IPS-20b (cell line): ENCODE measurements at regions not wholly inside any gene's neighbourhood (a gene's known extent, or its start where the extent isn't known, plus 50 kb on each side); places are given as distances from the start of the nearest gene placed in this dataset.

Source experiments
- H3K27ac ChIP-seq: one replicate; pipeline ENCODE4 v1.5.1; 2013; ENCODE audit warnings: low read length
- H3K27me3 ChIP-seq: 2 replicates; pipeline ENCODE4 v1.6.1; 2013; ENCODE audit warnings: mild to moderate bottlenecking, low read length, inconsistent platforms; ENCODE audit not compliant: insufficient read depth
- H3K36me3 ChIP-seq: 2 replicates; pipeline ENCODE4 v1.6.1; 2013; ENCODE audit warnings: low read depth, mild to moderate bottlenecking, inconsistent platforms, low read length, moderate library complexity; ENCODE audit not compliant: insufficient read depth
- H3K4me1 ChIP-seq: 2 replicates; pipeline ENCODE4 v1.6.1; 2013; ENCODE audit warnings: mild to moderate bottlenecking, control low read depth, inconsistent platforms, low read length, moderate library complexity; ENCODE audit not compliant: insufficient read depth
- H3K4me3 ChIP-seq: 2 replicates; pipeline ENCODE4 v1.5.1; 2013; ENCODE audit warnings: mild to moderate bottlenecking, low read length, inconsistent platforms
- H3K9ac ChIP-seq: 2 replicates; pipeline ENCODE4 v1.6.1; 2013; ENCODE audit warnings: low read depth, mild to moderate bottlenecking, inconsistent platforms, low read length, moderate library complexity
- H3K9me3 ChIP-seq: 2 replicates; pipeline ENCODE4 v1.6.1; 2013; ENCODE audit warnings: mild to moderate bottlenecking, low read depth, low read length, inconsistent platforms; ENCODE audit not compliant: insufficient read depth

DNA sequence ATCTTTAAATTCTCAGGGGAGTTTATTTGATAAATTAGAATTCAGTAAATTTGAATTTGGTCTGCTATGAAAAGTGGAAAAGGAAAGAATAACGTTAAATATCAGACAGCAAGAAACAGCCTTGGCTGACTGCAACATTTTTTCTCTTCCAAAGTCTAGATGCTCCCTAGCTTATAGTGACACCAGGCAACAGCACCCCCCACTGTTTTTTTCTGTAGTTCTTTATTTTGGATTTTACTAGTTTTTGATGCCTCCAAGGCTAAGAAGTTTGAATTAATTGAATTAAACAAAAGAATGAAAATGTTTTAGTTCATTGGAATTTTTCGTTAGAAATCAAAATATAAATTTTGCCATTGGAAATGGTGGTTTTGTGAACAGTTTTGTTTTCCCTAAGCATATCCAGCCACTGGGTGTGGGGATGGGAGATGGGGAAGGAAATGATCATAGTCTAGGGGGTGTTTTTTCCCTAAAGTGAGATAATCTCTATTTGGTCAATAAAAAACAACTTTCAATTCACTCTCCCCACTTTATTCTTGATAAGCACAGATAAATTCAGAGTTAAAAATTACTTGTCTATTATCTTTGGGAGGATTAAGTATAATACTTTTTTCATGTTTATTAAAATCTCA is 199.3 kb upstream of the CD180 start:
- H3K27me3 ChIP-seq: peaks cover 8% of the 10 kb centered on the region; the same call in 1 of the 2 replicates
- no peak overlapping the region for H3K4me3 ChIP-seq
- H3K9ac ChIP-seq: no peak overlapping the region
- no peak overlapping the region for H3K27ac ChIP-seq
- no peaks in the 10 kb centered on the region for H3K9me3 ChIP-seq
- no peaks in the 10 kb centered on the region for H3K36me3 ChIP-seq
- peaks cover 16% of the 10 kb centered on the region; the same call in 1 of the 2 replicates for H3K4me1 ChIP-seq

DNA sequence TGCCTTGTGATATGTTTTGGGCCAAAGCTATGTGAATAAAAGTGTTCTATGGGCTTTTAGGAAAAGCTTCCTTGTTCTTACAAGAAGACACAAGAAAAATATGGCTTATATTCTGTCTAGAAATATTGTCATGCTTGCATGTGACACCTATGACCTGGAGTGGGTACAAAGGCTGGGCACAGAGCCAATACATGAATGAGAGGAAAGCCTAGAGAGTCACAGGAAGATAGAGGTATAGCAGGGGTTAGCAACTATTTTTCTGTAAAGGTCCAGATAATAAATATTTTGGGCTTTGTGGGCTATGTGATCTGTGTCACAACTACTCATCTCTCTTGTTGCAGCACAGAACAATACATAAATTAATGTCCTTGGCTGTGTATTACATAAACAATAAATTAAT is 196.6 kb upstream of the CD180 start:
- H3K9me3 ChIP-seq: no peaks in the 10 kb centered on the region
- no peak overlapping the region for H3K4me3 ChIP-seq
- H3K9ac ChIP-seq: no peak overlapping the region
- H3K36me3 ChIP-seq: no peaks in the 10 kb centered on the region
- peaks cover 16% of the 10 kb centered on the region; the same call in 1 of the 2 replicates for H3K4me1 ChIP-seq
- peaks cover 8% of the 10 kb centered on the region; the same call in 1 of the 2 replicates for H3K27me3 ChIP-seq
- H3K27ac ChIP-seq: no peak overlapping the region

DNA sequence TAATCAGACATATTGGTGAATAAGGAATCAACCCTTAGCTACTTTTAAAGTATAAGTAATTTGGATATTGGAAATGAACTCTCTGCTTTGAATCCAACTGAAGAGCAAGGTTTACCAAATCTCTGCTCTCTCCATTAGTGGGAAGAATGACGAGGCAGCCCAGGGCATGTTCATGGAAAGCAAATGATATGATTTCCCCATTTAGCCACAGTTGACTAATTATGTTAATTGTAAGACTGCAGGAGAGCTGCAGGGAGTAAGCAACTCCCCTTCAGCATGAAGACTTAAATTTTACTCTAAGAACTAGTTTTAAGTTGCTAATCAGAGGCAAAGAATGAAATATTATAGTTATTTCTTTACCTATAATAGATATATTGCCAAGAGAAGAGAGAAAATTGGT is 194.3 kb upstream of the CD180 start:
- Histone ChIP-seq H3K4me3 (no peak overlapping the region), H3K9ac (no peak overlapping the region), H3K36me3 (no peaks in the 10 kb centered on the region), H3K4me1 (peaks cover 16% of the 10 kb centered on the region; the same call in 1 of the 2 replicates), H3K27me3 (peaks cover 8% of the 10 kb centered on the region; the same call in 1 of the 2 replicates), H3K27ac (no peak overlapping the region), H3K9me3 (no peaks in the 10 kb centered on the region)

DNA sequence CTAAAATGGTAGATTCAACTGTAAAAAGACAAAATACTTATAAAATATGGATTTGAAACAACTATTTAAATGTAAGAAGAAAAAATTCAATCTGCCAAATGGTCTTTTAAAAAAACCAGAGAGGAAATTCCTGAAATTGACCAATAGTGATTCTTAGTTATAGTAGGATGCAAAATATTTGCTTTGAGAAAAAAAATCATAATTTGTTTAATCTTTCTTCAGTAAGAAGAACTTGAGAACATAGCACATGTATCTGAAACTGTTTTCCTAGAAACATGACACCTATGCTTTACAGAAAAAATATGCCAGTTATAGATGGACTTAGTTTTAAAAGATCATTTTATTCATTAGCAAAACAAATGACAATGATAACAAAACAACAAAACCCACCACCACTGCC is 186.9 kb upstream of the CD180 start:
- H3K4me1 ChIP-seq: no peaks in the 10 kb centered on the region
- H3K27ac ChIP-seq: no peak overlapping the region
- no peak overlapping the region for H3K9ac ChIP-seq
- H3K9me3 ChIP-seq: no peaks in the 10 kb centered on the region
- H3K27me3 ChIP-seq: no peaks in the 10 kb centered on the region
- no peak overlapping the region for H3K4me3 ChIP-seq
- H3K36me3 ChIP-seq: no peaks in the 10 kb centered on the region

DNA sequence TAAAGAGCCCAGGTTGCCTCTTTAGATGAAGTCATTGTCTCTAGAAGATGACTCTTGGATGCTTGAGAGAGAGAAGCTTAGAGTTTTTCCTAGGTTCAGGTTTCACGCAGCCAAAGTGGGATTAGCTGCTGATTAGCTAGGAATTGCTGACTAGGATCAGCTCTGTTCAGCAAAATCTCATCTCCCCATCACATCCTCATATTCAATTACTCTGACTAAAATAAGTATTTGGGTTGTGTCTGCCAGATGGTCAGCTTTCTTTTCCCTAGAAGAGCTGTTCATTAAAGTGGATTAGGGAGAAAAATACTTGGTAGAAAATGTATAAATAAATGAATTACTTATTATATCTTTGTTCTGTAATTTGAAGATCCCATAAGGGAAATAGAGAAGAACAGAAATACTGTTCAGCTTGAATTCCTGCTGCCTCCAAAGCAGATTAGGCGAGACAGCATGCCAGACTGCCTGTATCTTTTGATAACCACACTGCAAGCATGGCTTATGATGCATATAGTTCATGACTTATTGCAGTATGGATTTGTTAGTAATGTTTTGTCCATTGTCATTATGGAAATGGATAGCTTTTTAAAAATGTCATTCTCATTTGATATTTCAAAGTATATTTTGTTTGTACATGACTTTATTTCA is 184.8 kb upstream of the CD180 start:
- Histone ChIP-seq H3K27ac (no peak overlapping the region), H3K27me3 (no peaks in the 10 kb centered on the region), H3K36me3 (no peaks in the 10 kb centered on the region), H3K4me3 (no peak overlapping the region), H3K4me1 (no peaks in the 10 kb centered on the region), H3K9me3 (no peaks in the 10 kb centered on the region), H3K9ac (no peak overlapping the region)

DNA sequence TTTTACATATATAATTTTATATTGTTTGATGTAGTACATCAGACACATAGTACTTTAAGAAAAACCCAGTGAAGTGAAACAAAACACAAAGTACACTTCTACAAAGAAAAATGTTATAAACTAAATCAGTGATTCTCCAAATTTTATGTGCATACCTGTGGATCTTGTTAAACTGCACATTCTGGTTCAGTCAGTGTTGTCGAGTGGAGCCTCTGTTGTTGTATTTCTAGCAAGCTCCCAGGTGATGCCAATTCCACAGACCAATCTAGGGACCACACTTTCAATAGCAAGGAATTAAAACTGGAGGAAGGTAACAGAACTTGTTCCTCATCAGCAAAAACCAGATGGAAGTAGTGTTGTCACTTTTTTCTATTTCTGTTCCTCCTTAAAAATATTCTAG is 183.8 kb upstream of the CD180 start:
- no peaks in the 10 kb centered on the region for H3K36me3 ChIP-seq
- H3K27ac ChIP-seq: no peak overlapping the region
- H3K4me1 ChIP-seq: no peaks in the 10 kb centered on the region
- no peaks in the 10 kb centered on the region for H3K9me3 ChIP-seq
- H3K9ac ChIP-seq: no peak overlapping the region
- no peak overlapping the region for H3K4me3 ChIP-seq
- no peaks in the 10 kb centered on the region for H3K27me3 ChIP-seq

DNA sequence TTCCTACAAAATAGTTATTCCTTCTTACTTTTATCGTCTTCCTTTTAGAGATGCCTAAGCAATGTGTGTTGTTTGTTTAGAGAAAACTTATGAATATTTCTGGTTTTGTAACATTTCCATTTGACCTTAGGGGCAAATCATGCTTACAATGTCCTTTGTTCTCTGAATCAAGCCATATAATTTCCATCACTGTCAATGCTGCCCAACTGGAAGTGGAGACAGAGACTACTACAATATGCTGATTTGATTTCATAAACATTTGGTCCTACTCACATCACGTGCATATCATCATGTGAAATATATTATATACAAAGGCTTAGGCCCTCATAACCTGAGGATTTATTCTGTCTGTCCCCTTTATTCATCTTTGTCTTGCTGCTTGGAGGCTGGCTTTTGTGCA is 183.2 kb upstream of the CD180 start:
- Histone ChIP-seq H3K4me3 (no peak overlapping the region), H3K4me1 (no peaks in the 10 kb centered on the region), H3K27me3 (no peaks in the 10 kb centered on the region), H3K9ac (no peak overlapping the region), H3K27ac (no peak overlapping the region), H3K9me3 (no peaks in the 10 kb centered on the region), H3K36me3 (no peaks in the 10 kb centered on the region)

DNA sequence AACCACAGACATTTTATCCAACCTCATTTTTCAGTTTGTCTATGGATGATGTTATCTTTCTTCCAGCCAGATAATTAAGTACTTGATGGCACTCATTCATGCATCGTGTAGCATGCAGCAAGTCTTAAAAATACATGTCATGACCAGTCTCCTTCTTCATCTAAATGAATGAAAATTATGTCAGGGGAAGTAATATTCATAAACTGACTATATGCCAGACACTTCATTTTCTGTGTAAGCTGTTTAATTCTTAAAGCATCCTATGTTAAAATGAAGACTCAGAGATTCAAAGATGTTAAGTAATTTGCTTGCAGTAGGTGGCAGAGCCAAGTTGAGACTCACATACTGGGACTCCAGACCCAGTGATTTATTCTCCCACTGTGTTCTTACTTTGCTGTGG is 181.7 kb upstream of the CD180 start:
- Histone ChIP-seq H3K4me3 (no peak overlapping the region), H3K27ac (no peak overlapping the region), H3K9ac (no peak overlapping the region), H3K27me3 (no peaks in the 10 kb centered on the region), H3K9me3 (no peaks in the 10 kb centered on the region), H3K4me1 (no peaks in the 10 kb centered on the region; the same call in 1 of the 2 replicates), H3K36me3 (no peaks in the 10 kb centered on the region)

DNA sequence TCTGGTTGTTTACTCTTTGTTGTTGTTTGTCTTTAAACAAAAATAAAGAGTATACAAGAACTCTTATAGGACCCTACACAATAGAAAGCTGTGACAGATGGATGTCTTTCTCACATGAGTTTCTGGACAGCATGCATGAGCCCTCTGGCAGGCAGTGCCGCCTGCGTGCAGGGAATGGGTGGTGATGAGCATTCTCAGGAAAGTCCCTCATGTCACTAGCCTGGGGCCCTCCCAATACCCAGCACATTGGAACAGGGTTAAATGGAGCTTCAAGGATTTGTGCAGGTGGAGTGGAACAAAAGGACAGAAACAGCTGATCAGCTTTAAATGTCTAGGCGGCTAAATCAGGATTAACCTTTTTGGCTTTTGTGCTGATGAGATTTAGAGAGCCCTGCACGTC is 181.0 kb upstream of the CD180 start:
- no peaks in the 10 kb centered on the region for H3K9me3 ChIP-seq
- H3K4me1 ChIP-seq: no peaks in the 10 kb centered on the region; the same call in 1 of the 2 replicates
- H3K4me3 ChIP-seq: no peak overlapping the region
- H3K27ac ChIP-seq: no peak overlapping the region
- H3K36me3 ChIP-seq: no peaks in the 10 kb centered on the region
- H3K9ac ChIP-seq: no peak overlapping the region
- H3K27me3 ChIP-seq: no peaks in the 10 kb centered on the region

DNA sequence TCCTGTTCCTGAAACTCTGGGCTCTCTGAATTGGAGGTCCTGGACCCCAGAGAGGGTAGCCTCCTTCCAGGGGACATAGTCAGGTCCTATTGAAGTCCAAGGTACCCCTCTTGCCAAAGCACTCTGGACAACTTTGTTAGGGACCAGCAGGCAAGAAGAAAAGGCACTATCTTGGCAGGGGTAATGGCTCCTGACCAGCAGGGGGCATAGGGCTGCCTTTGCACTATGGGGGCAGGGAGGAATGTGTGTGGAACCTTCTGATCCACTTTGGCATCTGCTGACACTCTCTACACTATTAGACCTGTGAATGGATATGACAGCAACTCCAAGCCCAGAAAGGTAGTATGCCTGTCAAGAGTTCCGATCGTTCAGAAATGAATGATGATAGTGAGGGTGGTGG is 179.0 kb upstream of the CD180 start:
- no peak overlapping the region for H3K9ac ChIP-seq
- no peak overlapping the region for H3K27ac ChIP-seq

DNA sequence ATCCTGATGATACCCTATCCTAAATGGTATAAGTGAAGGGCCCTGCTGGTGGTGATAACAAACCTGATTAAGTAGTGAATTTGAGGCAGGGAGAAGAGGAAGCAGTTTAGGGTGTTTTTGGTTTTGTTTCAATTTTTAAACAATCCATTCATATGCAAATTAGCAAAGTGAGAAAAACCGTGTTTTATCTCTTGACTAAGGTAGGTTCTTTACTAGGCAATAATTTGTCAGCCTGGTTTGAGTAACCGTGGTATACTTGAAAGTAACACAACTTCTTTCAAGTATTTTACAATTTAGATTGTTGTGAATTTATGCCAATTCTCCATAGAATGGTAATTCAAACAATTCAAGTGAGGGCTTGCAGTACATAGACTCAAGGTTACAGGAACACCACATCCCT is 177.8 kb upstream of the CD180 start:
- Histone ChIP-seq H3K27ac (no peak overlapping the region), H3K4me3 (no peak overlapping the region), H3K27me3 (no peaks in the 10 kb centered on the region), H3K4me1 (no peaks in the 10 kb centered on the region; the same call in 1 of the 2 replicates), H3K36me3 (no peaks in the 10 kb centered on the region), H3K9ac (no peak overlapping the region), H3K9me3 (no peaks in the 10 kb centered on the region)

More for the DNA sequence above, 179.0 kb upstream of the CD180 start:
- Histone ChIP-seq H3K36me3 (no peaks in the 10 kb centered on the region), H3K4me3 (no peak overlapping the region), H3K27me3 (no peaks in the 10 kb centered on the region), H3K4me1 (no peaks in the 10 kb centered on the region; the same call in 1 of the 2 replicates), H3K9me3 (no peaks in the 10 kb centered on the region)

DNA sequence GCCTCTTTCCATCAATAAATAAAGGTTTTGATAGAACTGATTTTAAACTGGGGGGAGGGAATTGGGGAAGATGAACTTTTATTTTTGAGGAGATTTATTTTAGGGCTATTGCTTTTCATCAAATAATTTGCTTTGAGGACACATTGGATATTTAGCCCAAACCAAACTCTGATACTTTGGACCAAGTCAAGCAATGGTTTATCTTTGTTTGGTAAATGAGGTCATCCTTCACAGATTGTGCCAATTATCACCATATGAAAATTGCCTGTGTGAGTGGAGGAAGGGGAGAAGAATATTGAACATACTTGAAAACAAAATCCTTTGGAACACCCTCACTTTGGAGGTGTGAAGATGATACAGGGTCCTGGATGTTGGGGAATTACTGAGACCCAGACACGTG is 176.9 kb upstream of the CD180 start:
- no peaks in the 10 kb centered on the region; the same call in 1 of the 2 replicates for H3K4me1 ChIP-seq
- H3K9ac ChIP-seq: no peak overlapping the region
- no peak overlapping the region for H3K27ac ChIP-seq
- H3K9me3 ChIP-seq: no peaks in the 10 kb centered on the region
- H3K36me3 ChIP-seq: no peaks in the 10 kb centered on the region
- H3K4me3 ChIP-seq: no peak overlapping the region
- no peaks in the 10 kb centered on the region for H3K27me3 ChIP-seq
